ENCODE measurements at regions not wholly inside any gene's neighbourhood (a gene's known extent, or its start where the extent isn't known, plus 50 kb on each side); places are given as distances from the start of the nearest gene placed in this dataset.

GRCh38 chr3:20846066-20846465 is 660.1 kb upstream of the SGO1 start:
- H3K4me3 Mint-ChIP-seq: no peak overlapping the region
- no peak for DNase-seq (ENCODE audit: low spot score in 2 of 2, unreplicated experiment in 2 of 2)

GRCh38 chr3:20844851-20845250 is 658.8 kb upstream of the SGO1 start:
- no peak for DNase-seq (ENCODE audit: low spot score in 2 of 2, unreplicated experiment in 2 of 2)
- Mint-ChIP-seq H3K4me1 (peaks cover 24% of the 10 kb centered on the region), H3K27me3 (ENCODE audit: low read depth) (no peaks in the 10 kb centered on the region), H3K36me3 (no peaks in the 10 kb centered on the region), H3K27ac (no peak overlapping the region), H3K4me3 (no peak overlapping the region), H3K9me3 (no peaks in the 10 kb centered on the region)
- no peak for TF ChIP-seq CTCF (IDR thresholded peaks at IDR 0.05; ENCODE audit: unreplicated experiment)

More at GRCh38 chr3:20846066-20846465, 660.1 kb upstream of the SGO1 start:
- no peak for TF ChIP-seq CTCF (IDR thresholded peaks at IDR 0.05; ENCODE audit: unreplicated experiment)
- no peaks in the 10 kb centered on the region for H3K9me3 Mint-ChIP-seq
- H3K4me1 Mint-ChIP-seq: peaks cover 24% of the 10 kb centered on the region
- no peak overlapping the region for H3K27ac Mint-ChIP-seq
- no peaks in the 10 kb centered on the region for H3K27me3 Mint-ChIP-seq (ENCODE audit: low read depth)
- H3K36me3 Mint-ChIP-seq: no peaks in the 10 kb centered on the region

DNA sequence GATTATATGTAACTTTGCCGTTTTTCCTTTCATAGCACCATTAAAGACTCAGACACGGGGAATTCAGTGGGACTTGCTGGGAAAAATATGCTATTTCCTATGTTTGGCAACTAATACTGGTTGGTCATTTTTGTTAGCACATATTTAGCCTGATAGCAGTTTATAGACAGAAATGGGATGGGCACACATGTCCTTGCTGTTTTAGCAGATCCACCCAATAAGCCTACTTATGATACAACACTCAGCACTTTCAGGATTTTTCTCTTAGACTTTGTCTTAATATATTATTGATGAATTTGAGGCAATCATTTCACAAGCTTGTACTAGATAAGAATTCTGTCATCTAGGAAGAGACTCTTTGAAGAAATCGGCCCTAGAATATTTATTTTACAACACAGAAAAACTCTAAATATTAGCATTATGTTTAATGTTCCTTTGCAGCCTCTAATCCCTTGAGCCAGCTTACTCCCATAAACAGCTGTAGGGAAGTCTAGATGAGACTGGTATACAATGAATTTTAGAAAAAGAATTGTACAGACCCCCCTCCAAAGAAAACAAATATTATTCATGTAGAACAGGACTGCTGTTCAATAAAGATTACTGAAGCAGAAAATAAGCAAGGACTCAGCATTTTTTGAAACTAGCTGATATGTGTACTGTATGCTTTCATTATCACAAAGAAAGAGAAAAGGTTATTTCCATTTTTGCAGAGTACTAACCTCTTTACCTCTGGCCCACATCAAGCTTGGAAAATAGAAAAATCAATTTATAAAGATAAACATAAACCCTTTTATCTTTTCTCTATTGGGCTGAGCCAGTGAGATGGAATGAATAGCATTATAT is 656.8 kb upstream of the SGO1 start:
- no peak for TF ChIP-seq CTCF (IDR thresholded peaks at IDR 0.05; ENCODE audit: unreplicated experiment)
- Mint-ChIP-seq H3K4me3 (no peak overlapping the region), H3K9me3 (no peaks in the 10 kb centered on the region), H3K27ac (no peak overlapping the region), H3K27me3 (ENCODE audit: low read depth) (no peaks in the 10 kb centered on the region), H3K36me3 (no peaks in the 10 kb centered on the region), H3K4me1 (peaks cover 30% of the 10 kb centered on the region)
- no peak for DNase-seq (ENCODE audit: low spot score in 2 of 2, unreplicated experiment in 2 of 2)

DNA sequence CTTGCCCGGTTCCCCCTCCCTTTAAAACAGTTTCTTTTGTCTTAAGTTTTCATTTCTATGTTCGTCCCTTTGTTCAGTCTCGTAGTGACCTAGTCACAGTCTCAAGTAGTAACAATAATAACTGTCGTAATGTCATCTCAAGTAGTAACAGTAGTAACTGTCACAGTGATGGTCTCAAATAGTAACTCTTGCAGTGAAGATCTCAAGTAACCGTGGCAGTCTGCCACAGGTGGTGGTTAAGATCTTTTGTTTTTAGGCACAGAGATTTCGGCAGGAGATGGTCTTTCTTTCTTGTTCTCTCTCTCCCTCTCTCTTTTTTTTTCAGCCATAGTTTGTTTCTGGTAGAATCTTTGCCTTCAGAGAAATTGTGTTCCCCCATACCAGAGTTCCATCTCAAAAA is 656.0 kb upstream of the SGO1 start:
- TF ChIP-seq CTCF (IDR thresholded peaks at IDR 0.05; ENCODE audit: unreplicated experiment): no peak
- Mint-ChIP-seq H3K27ac (no peak overlapping the region), H3K4me3 (no peak overlapping the region), H3K36me3 (no peaks in the 10 kb centered on the region), H3K4me1 (peaks cover 36% of the 10 kb centered on the region), H3K9me3 (no peaks in the 10 kb centered on the region), H3K27me3 (ENCODE audit: low read depth) (no peaks in the 10 kb centered on the region)
- no peak for DNase-seq (ENCODE audit: low spot score in 2 of 2, unreplicated experiment in 2 of 2)

DNA sequence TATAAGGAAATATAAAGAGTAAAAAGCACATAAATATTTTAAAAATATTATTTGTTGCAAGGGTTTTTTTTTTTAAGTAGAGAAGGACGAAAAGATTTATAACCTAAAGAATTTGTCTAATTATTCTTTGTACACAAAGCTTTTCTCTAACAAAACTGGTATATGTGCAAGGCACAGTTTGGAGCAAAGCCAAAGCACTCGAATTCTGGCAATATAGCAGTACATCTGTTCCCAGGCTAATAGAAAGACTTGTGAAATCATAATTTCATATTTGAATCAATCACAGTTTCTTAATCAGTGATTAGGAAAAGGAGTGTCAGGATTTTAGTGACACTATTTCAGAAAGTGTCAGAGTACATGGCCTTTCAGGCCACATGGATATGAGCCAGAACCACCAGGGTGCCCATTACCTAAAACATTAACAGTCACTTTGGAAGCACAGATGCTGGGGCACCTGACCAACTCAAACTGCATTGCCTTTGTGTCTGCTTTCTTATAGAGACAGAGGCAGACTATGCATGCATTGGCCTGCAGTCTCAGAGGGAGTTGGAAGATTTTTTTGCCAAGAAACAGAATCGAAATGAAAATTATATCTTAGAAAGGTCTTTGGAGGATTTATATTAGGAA is 651.8 kb upstream of the SGO1 start:
- H3K4me3 Mint-ChIP-seq: no peak overlapping the region
- no peaks in the 10 kb centered on the region for H3K36me3 Mint-ChIP-seq
- no peaks in the 10 kb centered on the region for H3K9me3 Mint-ChIP-seq
- DNase-seq (ENCODE audit: low spot score in 2 of 2, unreplicated experiment in 2 of 2): no peak
- no peak for TF ChIP-seq CTCF (IDR thresholded peaks at IDR 0.05; ENCODE audit: unreplicated experiment)
- H3K27me3 Mint-ChIP-seq (ENCODE audit: low read depth): no peaks in the 10 kb centered on the region
- no peak overlapping the region for H3K27ac Mint-ChIP-seq
- H3K4me1 Mint-ChIP-seq: peaks cover 24% of the 10 kb centered on the region

Measured in mesothelial cell of epicardium (in vitro differentiated cells).